Keratinocyte (primary cell): ENCODE measurements at regions not wholly inside any gene's neighbourhood (a gene's known extent, or its start where the extent isn't known, plus 50 kb on each side); places are given as distances from the start of the nearest gene placed in this dataset.

Experiments
- DNase-seq: peaks from one replicate; pipeline ENCODE4 v3.0.0-alpha.2; 2011; ENCODE audit warnings: low read depth, missing footprints, low spot score
- FAIRE-seq: peaks from 2 replicates; lab custom pipeline; 2011; peaks lifted over from hg19 to GRCh38; lab: Jason Lieb, UNC
- H2AFZ ChIP-seq: 2 replicates; pipeline ENCODE4 v1.6.0; 2012; ENCODE audit warnings: low read length, control low read depth, inconsistent platforms; ENCODE audit not compliant: control insufficient read depth
- H3K27ac ChIP-seq: 2 replicates; pipeline ENCODE4 v1.5.1; 2011; ENCODE audit warnings: low read length; ENCODE audit not compliant: control insufficient read depth, insufficient read depth
- H3K27me3 ChIP-seq: 3 replicates; pipeline ENCODE4 v1.6.0; 2011; ENCODE audit warnings: low read length; ENCODE audit not compliant: control insufficient read depth, insufficient read depth; ENCODE audit errors: extremely low read depth
- H3K36me3 ChIP-seq, 2 experiments: 2 replicates in 1 of 2; 3 replicates in 1 of 2; pipeline ENCODE4 v1.5.1; 2011; ENCODE audit warnings: low read length in 2 of 2, mild to moderate bottlenecking in 1 of 2; ENCODE audit not compliant: control insufficient read depth in 2 of 2, insufficient read depth in 2 of 2; ENCODE audit errors: extremely low read depth in 1 of 2
- H3K4me1 ChIP-seq: 3 replicates; pipeline ENCODE4 v1.5.1; 2011; ENCODE audit warnings: low read length; ENCODE audit not compliant: control insufficient read depth, insufficient read depth; ENCODE audit errors: extremely low read depth
- H3K4me2 ChIP-seq: 3 replicates; pipeline ENCODE4 v1.6.0; 2011; ENCODE audit warnings: low read depth, low read length; ENCODE audit not compliant: control insufficient read depth, insufficient read depth; ENCODE audit errors: extremely low read depth
- H3K4me3 ChIP-seq, 3 experiments: fragments of 200-600 bp in 1 of 3; sonication (generic) in 1 of 3; 2 replicates in 2 of 3; 3 replicates in 1 of 3; pipeline ENCODE4 v1.5.1; 2011 to 2016; ENCODE audit warnings: low read length in 3 of 3, mild to moderate bottlenecking in 3 of 3, control low read depth in 2 of 3, inconsistent platforms in 1 of 3, low read depth in 1 of 3, mixed read lengths in 1 of 3, mixed run types in 1 of 3, moderate library complexity in 1 of 3; ENCODE audit not compliant: control insufficient read depth in 2 of 3, insufficient read depth in 2 of 3; ENCODE audit errors: extremely low read depth in 1 of 3
- H3K79me2 ChIP-seq: 2 replicates; pipeline ENCODE4 v1.6.0; 2012; ENCODE audit warnings: low read length; ENCODE audit not compliant: control insufficient read depth, insufficient read depth
- H3K9ac ChIP-seq: 3 replicates; pipeline ENCODE4 v1.6.0; 2011; ENCODE audit warnings: low read length; ENCODE audit not compliant: control insufficient read depth, insufficient read depth; ENCODE audit errors: extremely low read depth
- H3K9me1 ChIP-seq: 3 replicates; pipeline ENCODE4 v1.6.0; 2011; ENCODE audit warnings: low read length; ENCODE audit not compliant: control insufficient read depth, insufficient read depth; ENCODE audit errors: extremely low read depth
- H3K9me3 ChIP-seq: 2 replicates; pipeline ENCODE4 v1.5.1; 2012; ENCODE audit warnings: low read depth, low read length; ENCODE audit not compliant: control insufficient read depth
- H4K20me1 ChIP-seq: 3 replicates; pipeline ENCODE4 v1.6.0; 2011; ENCODE audit warnings: low read length; ENCODE audit not compliant: control insufficient read depth, insufficient read depth; ENCODE audit errors: extremely low read depth
- CTCF ChIP-seq, 3 experiments: IDR thresholded peaks in 1 of 3; conservative IDR thresholded peaks in 1 of 3; optimal IDR thresholded peaks in 1 of 3; 2 replicates in 2 of 3; 3 replicates in 1 of 3; pipeline versions ENCODE3 to v1.5.1; 2011; ENCODE audit warnings: low read length in 3 of 3, mild to moderate bottlenecking in 3 of 3, moderate library complexity in 2 of 3, control low read depth in 1 of 3, inconsistent platforms in 1 of 3; ENCODE audit not compliant: insufficient read depth in 2 of 3; ENCODE audit errors: extremely low read depth in 1 of 3
- EZH2 ChIP-seq: IDR thresholded peaks from one replicate; pipeline ENCODE4 v1.6.1; 2012; ENCODE audit warnings: inconsistent platforms, mild to moderate bottlenecking, low read length, moderate library complexity
- dilution Hi-C: fragments of 300-500 bp; cut with MboI; formaldehyde crosslinking; loops from one replicate; pipeline ENCODE4 v1.7.0; 2020; ENCODE audit warnings: low sequenced_read_pairs; ENCODE audit not compliant: extremely low pct_ligation_motif_present

GRCh38 chr12:89969093-89969492 lies 260.5 kb upstream of the ATP2B1 start:
- Histone ChIP-seq H3K4me1 (peaks cover 16% of the 10 kb centered on the region), H3K79me2 (no peaks in the 10 kb centered on the region), H2AFZ (peak overlapping the region; percentile 27), H3K27me3 (no peaks in the 10 kb centered on the region), H3K9ac (no peak overlapping the region), H3K4me2 (peak overlapping the region; percentile 54), H4K20me1 (no peaks in the 10 kb centered on the region), H3K27ac (no peak overlapping the region), H3K9me3 (no peaks in the 10 kb centered on the region), H3K9me1 (no peaks in the 10 kb centered on the region), H3K4me3 (peak overlapping the region in 1 of 3 experiments; percentile 7), H3K36me3 (no peaks in the 10 kb centered on the region)
- FAIRE-seq (peak; percentile 81), DNase-seq (no peak)
- dilution Hi-C loops = no loop called here
- TF ChIP-seq CTCF (optimal IDR thresholded peaks at IDR 0.05 in 1 of 3, IDR thresholded peaks at IDR 0.05 in 1 of 3, conservative IDR thresholded peaks at IDR 0.05 in 1 of 3; ENCODE audit: extremely low read depth in 1 of 3, insufficient read depth in 2 of 3, low read length in 3 of 3) (no peak), EZH2 (no peak)

GRCh38 chr12:89968151-89968700 lies 259.6 kb upstream of the ATP2B1 start:
- no peak overlapping the region for H3K9ac ChIP-seq
- dilution Hi-C loops = no loop called here
- H3K4me2 ChIP-seq = no peak overlapping the region
- no peak overlapping the region for H3K4me3 ChIP-seq
- H3K9me3 ChIP-seq = no peaks in the 10 kb centered on the region
- peaks cover 16% of the 10 kb centered on the region for H3K4me1 ChIP-seq
- no peak for TF ChIP-seq EZH2
- TF ChIP-seq CTCF (optimal IDR thresholded peaks at IDR 0.05 in 1 of 3, IDR thresholded peaks at IDR 0.05 in 1 of 3, conservative IDR thresholded peaks at IDR 0.05 in 1 of 3; ENCODE audit: extremely low read depth in 1 of 3, insufficient read depth in 2 of 3, low read length in 3 of 3) = no peak
- no peaks in the 10 kb centered on the region for H3K9me1 ChIP-seq
- H3K36me3 ChIP-seq = no peaks in the 10 kb centered on the region
- H3K79me2 ChIP-seq = no peaks in the 10 kb centered on the region
- no peak overlapping the region for H3K27ac ChIP-seq
- DNase-seq (no peak), FAIRE-seq (peak; percentile 34)
- H3K27me3 ChIP-seq = no peaks in the 10 kb centered on the region
- no peaks in the 10 kb centered on the region for H4K20me1 ChIP-seq
- no peak overlapping the region for H2AFZ ChIP-seq
